ENCODE measurements at regions not wholly inside any gene's neighbourhood (a gene's known extent, or its start where the extent isn't known, plus 50 kb on each side); places are given as distances from the start of the nearest gene placed in this dataset.

- Mint-ChIP-seq H3K36me3 (ENCODE audit: low read depth) (no peaks in the 10 kb centered on the region), H3K4me1 (no peaks in the 10 kb centered on the region), H3K27me3 (ENCODE audit: low read depth, poor library complexity) (no peaks in the 10 kb centered on the region), H3K4me3 (no peak overlapping the region), H3K27ac (no peak overlapping the region), H3K9me3 (no peaks in the 10 kb centered on the region)
- TF ChIP-seq, protein P1, sequence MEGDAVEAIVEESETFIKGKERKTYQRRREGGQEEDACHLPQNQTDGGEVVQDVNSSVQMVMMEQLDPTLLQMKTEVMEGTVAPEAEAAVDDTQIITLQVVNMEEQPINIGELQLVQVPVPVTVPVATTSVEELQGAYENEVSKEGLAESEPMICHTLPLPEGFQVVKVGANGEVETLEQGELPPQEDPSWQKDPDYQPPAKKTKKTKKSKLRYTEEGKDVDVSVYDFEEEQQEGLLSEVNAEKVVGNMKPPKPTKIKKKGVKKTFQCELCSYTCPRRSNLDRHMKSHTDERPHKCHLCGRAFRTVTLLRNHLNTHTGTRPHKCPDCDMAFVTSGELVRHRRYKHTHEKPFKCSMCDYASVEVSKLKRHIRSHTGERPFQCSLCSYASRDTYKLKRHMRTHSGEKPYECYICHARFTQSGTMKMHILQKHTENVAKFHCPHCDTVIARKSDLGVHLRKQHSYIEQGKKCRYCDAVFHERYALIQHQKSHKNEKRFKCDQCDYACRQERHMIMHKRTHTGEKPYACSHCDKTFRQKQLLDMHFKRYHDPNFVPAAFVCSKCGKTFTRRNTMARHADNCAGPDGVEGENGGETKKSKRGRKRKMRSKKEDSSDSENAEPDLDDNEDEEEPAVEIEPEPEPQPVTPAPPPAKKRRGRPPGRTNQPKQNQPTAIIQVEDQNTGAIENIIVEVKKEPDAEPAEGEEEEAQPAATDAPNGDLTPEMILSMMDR (IDR thresholded peaks at IDR 0.05) = no peak
- DNase-seq = no peak
These were observed 718.7 kb upstream of the FAM98A start for GRCh38 chr2:34317797-34318196.

- Mint-ChIP-seq H3K4me1 (no peaks in the 10 kb centered on the region), H3K9me3 (no peaks in the 10 kb centered on the region), H3K27ac (no peak overlapping the region), H3K27me3 (ENCODE audit: low read depth, poor library complexity) (no peaks in the 10 kb centered on the region), H3K4me3 (no peak overlapping the region), H3K36me3 (ENCODE audit: low read depth) (no peaks in the 10 kb centered on the region)
- no peak for DNase-seq
- TF ChIP-seq, protein P1 (IDR thresholded peaks at IDR 0.05) = no peak
These were observed 717.7 kb upstream of the FAM98A start for GRCh38 chr2:34316788-34317187.

DNA sequence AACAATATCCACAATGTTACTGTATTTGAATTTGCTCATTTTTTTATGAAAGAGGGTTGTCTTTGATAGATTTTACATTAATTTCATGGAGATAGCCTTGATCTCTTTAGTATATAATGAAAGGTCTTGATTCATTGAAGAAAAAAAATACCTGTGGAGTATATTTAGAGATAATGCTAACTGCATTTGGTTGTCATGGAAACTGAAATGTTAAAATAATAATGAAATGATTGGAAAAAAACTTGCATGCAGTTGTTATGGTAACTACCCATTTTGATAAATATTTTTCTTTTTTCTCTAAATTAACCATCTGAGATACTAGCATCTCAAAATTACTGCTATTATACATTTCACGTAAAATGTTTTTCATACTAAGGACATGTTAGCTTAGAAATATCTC lies 712.7 kb upstream of the FAM98A start:
- H3K9me3 Mint-ChIP-seq = no peaks in the 10 kb centered on the region
- no peak for DNase-seq
- TF ChIP-seq, protein P1 (IDR thresholded peaks at IDR 0.05) = no peak
- no peaks in the 10 kb centered on the region for H3K4me1 Mint-ChIP-seq
- no peaks in the 10 kb centered on the region for H3K36me3 Mint-ChIP-seq (ENCODE audit: low read depth)
- H3K4me3 Mint-ChIP-seq = no peak overlapping the region
- H3K27me3 Mint-ChIP-seq (ENCODE audit: low read depth, poor library complexity) = no peaks in the 10 kb centered on the region
- H3K27ac Mint-ChIP-seq = no peak overlapping the region

- no peaks in the 10 kb centered on the region for H3K27me3 Mint-ChIP-seq (ENCODE audit: low read depth, poor library complexity)
- no peak overlapping the region for H3K4me3 Mint-ChIP-seq
- DNase-seq = no peak
- no peaks in the 10 kb centered on the region for H3K36me3 Mint-ChIP-seq (ENCODE audit: low read depth)
- TF ChIP-seq, protein P1 (IDR thresholded peaks at IDR 0.05) = no peak
- H3K27ac Mint-ChIP-seq = no peak overlapping the region
- no peaks in the 10 kb centered on the region for H3K9me3 Mint-ChIP-seq
- H3K4me1 Mint-ChIP-seq = no peaks in the 10 kb centered on the region
These were observed 709.0 kb upstream of the FAM98A start for GRCh38 chr2:34308140-34308539.

- H3K9me3 Mint-ChIP-seq = no peaks in the 10 kb centered on the region
- no peaks in the 10 kb centered on the region for H3K27me3 Mint-ChIP-seq (ENCODE audit: low read depth, poor library complexity)
- H3K36me3 Mint-ChIP-seq (ENCODE audit: low read depth) = no peaks in the 10 kb centered on the region
- no peak overlapping the region for H3K4me3 Mint-ChIP-seq
- no peaks in the 10 kb centered on the region for H3K4me1 Mint-ChIP-seq
- no peak overlapping the region for H3K27ac Mint-ChIP-seq
- TF ChIP-seq, protein P1 (IDR thresholded peaks at IDR 0.05) = no peak
- no peak for DNase-seq
These were observed 708.5 kb upstream of the FAM98A start for GRCh38 chr2:34307636-34308035.

GRCh38 chr2:34306745-34307144 lies 707.6 kb upstream of the FAM98A start:
- H3K27ac Mint-ChIP-seq = no peak overlapping the region
- no peak for DNase-seq
- H3K9me3 Mint-ChIP-seq = no peaks in the 10 kb centered on the region
- no peak overlapping the region for H3K4me3 Mint-ChIP-seq
- no peaks in the 10 kb centered on the region for H3K4me1 Mint-ChIP-seq
- no peaks in the 10 kb centered on the region for H3K36me3 Mint-ChIP-seq (ENCODE audit: low read depth)
- TF ChIP-seq, protein P1 (IDR thresholded peaks at IDR 0.05) = no peak
- no peaks in the 10 kb centered on the region for H3K27me3 Mint-ChIP-seq (ENCODE audit: low read depth, poor library complexity)

Data from nephron progenitor cell (in vitro differentiated cells).